GM12872 (cell line): ENCODE measurements at regions not wholly inside any gene's neighbourhood (a gene's known extent, or its start where the extent isn't known, plus 50 kb on each side); places are given as distances from the start of the nearest gene placed in this dataset.

Experiments
- TF ChIP-seq, protein P1 (sequence below): IDR thresholded peaks from 3 replicates; pipeline ENCODE4 v1.5.1; 2011; ENCODE audit warnings: low read depth, mild to moderate bottlenecking, low read length, moderate library complexity; ENCODE audit not compliant: insufficient read depth

- TF ChIP-seq, protein P1, sequence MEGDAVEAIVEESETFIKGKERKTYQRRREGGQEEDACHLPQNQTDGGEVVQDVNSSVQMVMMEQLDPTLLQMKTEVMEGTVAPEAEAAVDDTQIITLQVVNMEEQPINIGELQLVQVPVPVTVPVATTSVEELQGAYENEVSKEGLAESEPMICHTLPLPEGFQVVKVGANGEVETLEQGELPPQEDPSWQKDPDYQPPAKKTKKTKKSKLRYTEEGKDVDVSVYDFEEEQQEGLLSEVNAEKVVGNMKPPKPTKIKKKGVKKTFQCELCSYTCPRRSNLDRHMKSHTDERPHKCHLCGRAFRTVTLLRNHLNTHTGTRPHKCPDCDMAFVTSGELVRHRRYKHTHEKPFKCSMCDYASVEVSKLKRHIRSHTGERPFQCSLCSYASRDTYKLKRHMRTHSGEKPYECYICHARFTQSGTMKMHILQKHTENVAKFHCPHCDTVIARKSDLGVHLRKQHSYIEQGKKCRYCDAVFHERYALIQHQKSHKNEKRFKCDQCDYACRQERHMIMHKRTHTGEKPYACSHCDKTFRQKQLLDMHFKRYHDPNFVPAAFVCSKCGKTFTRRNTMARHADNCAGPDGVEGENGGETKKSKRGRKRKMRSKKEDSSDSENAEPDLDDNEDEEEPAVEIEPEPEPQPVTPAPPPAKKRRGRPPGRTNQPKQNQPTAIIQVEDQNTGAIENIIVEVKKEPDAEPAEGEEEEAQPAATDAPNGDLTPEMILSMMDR: no peak
Observed at GRCh38 chr4:180462116-180462515, 1781.1 kb upstream of the TENM3 start.

DNA sequence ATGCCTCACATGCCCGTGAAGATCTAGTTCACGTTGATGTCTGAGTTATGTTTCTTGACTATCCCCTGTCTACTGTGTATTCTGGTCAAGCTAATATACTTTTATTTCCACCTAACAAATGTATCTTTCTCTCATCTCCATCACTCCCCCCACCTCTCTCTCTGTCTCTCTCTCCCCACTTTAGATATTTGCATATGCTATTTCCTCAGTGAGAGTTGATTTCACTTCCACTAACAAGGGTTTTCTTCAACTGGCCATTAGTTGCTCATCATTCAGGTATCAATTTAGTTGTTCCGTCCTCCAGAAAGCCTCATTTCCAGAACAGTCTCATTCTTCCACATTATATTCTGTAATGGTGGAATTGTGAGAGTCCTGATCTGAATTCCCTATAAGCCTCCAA is 1777.8 kb upstream of the TENM3 start:
- TF ChIP-seq, protein P1: no peak

GRCh38 chr4:180483036-180483435 is 1760.2 kb upstream of the TENM3 start:
- TF ChIP-seq, protein P1: no peak

DNA sequence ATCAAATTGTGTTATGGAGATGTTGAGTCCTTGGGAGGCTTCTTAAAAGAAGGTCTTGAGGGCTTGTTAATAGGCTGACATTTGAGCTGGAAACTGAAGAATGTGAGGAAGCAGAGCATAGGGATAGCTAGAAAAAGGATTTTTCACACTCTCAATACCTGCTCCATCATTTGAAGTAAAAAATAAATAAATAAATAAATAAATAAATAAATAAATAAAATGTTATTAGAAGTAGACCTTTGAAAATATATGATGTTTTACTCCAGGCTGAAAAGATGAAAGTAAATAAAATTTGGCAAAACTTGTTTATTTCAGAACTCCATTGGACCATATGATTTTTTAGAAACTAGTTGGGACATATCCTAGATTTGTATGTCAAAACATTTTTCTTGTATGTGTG is 1757.8 kb upstream of the TENM3 start:
- TF ChIP-seq, protein P1: no peak

GRCh38 chr4:180486342-180486741 is 1756.9 kb upstream of the TENM3 start:
- TF ChIP-seq, protein P1: no peak

GRCh38 chr4:180489787-180490186 is 1753.4 kb upstream of the TENM3 start:
- TF ChIP-seq, protein P1: no peak

GRCh38 chr4:180491210-180491609 is 1752.0 kb upstream of the TENM3 start:
- TF ChIP-seq, protein P1: no peak

GRCh38 chr4:180493299-180493698 is 1749.9 kb upstream of the TENM3 start:
- TF ChIP-seq, protein P1: no peak
